ENCODE measurements at regions not wholly inside any gene's neighbourhood (a gene's known extent, or its start where the extent isn't known, plus 50 kb on each side); places are given as distances from the start of the nearest gene placed in this dataset.

GRCh38 chr4:149176039-149176438, 639.6 kb downstream of the IQCM start:
- Histone ChIP-seq H3K27ac (ENCODE audit: low read length in 2 of 2) (no peak overlapping the region), H3K4me2 (replicated peaks; ENCODE audit: low read depth, low read length, poor library complexity, severe bottlenecking) (no peak overlapping the region), H3K79me2 (ENCODE audit: control insufficient read depth, insufficient read depth, low read length) (no peaks in the 10 kb centered on the region), H3K9ac (ENCODE audit: low read length) (no peak overlapping the region), H2AFZ (ENCODE audit: insufficient read depth, low read depth, low read length, poor library complexity, severe bottlenecking) (no peak overlapping the region), H3K4me1 (ENCODE audit: control insufficient read depth in 2 of 2, insufficient read depth in 2 of 2, low read length in 2 of 2) (no peaks in the 10 kb centered on the region), H3K27me3 (replicated peaks in 1 of 4; ENCODE audit: control extremely low read depth in 1 of 4, control insufficient read depth in 3 of 4, insufficient read depth in 4 of 4, low read length in 3 of 4) (no peaks in the 10 kb centered on the region), H3K9me3 (ENCODE audit: control extremely low read depth in 1 of 3, control insufficient read depth in 2 of 3, insufficient read depth in 1 of 3, low read length in 2 of 3) (peaks cover 0 to 5% (median 0%) of the 10 kb centered on the region in 3 donors), H4K20me1 (ENCODE audit: control insufficient read depth, insufficient read depth, low read length, poor library complexity, severe bottlenecking) (no peaks in the 10 kb centered on the region), H3K4me3 (ENCODE audit: control extremely low read depth in 1 of 5, extremely low read depth in 1 of 5, insufficient read depth in 1 of 5, low read depth in 2 of 5, low read length in 4 of 5) (no peak overlapping the region), H3K36me3 (replicated peaks in 1 of 2; ENCODE audit: control extremely low read depth in 1 of 2, control insufficient read depth in 1 of 2, extremely low read depth in 1 of 2, insufficient read depth in 2 of 2, low read length in 1 of 2) (no peaks in the 10 kb centered on the region)
- Mint-ChIP-seq H3K4me3 (no peak overlapping the region), H3K9me3 (ENCODE audit: insufficient read depth) (peaks cover 3% of the 10 kb centered on the region), H3K27me3 (no peaks in the 10 kb centered on the region), H3K27ac (no peak overlapping the region), H3K4me1 (no peaks in the 10 kb centered on the region)
- ATAC-seq (ENCODE audit: low read depth) (no peak), DNase-seq (no peak)
- 61% methylated on average over 3 of the region's 5 CpGs for WGBS (ENCODE audit: insufficient coverage)
- POLR2A ChIA-PET: no interaction called here
- CTCF ChIA-PET: no interaction called here
- TF ChIP-seq CTCF (IDR thresholded peaks at IDR 0.05) (no peak), EZH2 (IDR thresholded peaks at IDR 0.05; ENCODE audit: borderline replicate concordance, insufficient read depth, low read depth, low read length, poor library complexity, severe bottlenecking) (no peak)
- intact Hi-C loops (cut with micrococcal nuclease): no loop called here

GRCh38 chr4:149175549-149175948, 640.1 kb downstream of the IQCM start:
- H3K4me1 Mint-ChIP-seq: no peaks in the 10 kb centered on the region
- no peak overlapping the region for H2AFZ ChIP-seq (ENCODE audit: insufficient read depth, low read depth, low read length, poor library complexity, severe bottlenecking)
- 65% methylated on average over 3 of the region's 5 CpGs for WGBS (ENCODE audit: insufficient coverage)
- H3K9me3 ChIP-seq (ENCODE audit: control extremely low read depth in 1 of 3, control insufficient read depth in 2 of 3, insufficient read depth in 1 of 3, low read length in 2 of 3): peaks cover 0 to 5% (median 0%) of the 10 kb centered on the region in 3 donors
- no peak overlapping the region for H3K4me2 ChIP-seq (replicated peaks; ENCODE audit: low read depth, low read length, poor library complexity, severe bottlenecking)
- no peak overlapping the region for H3K4me3 Mint-ChIP-seq
- no peak for ATAC-seq (ENCODE audit: low read depth)
- DNase-seq: no peak
- H3K4me1 ChIP-seq (ENCODE audit: control insufficient read depth in 2 of 2, insufficient read depth in 2 of 2, low read length in 2 of 2): no peaks in the 10 kb centered on the region
- H3K27me3 ChIP-seq (replicated peaks in 1 of 4; ENCODE audit: control extremely low read depth in 1 of 4, control insufficient read depth in 3 of 4, insufficient read depth in 4 of 4, low read length in 3 of 4): no peaks in the 10 kb centered on the region
- intact Hi-C loops (cut with micrococcal nuclease): no loop called here
- peaks cover 3% of the 10 kb centered on the region for H3K9me3 Mint-ChIP-seq (ENCODE audit: insufficient read depth)
- ChIA-PET CTCF (no interaction called here), POLR2A (no interaction called here)
- H3K36me3 ChIP-seq (replicated peaks in 1 of 2; ENCODE audit: control extremely low read depth in 1 of 2, control insufficient read depth in 1 of 2, extremely low read depth in 1 of 2, insufficient read depth in 2 of 2, low read length in 1 of 2): no peaks in the 10 kb centered on the region
- no peak for TF ChIP-seq CTCF (IDR thresholded peaks at IDR 0.05)
- no peak for TF ChIP-seq EZH2 (IDR thresholded peaks at IDR 0.05; ENCODE audit: borderline replicate concordance, insufficient read depth, low read depth, low read length, poor library complexity, severe bottlenecking)
- H3K4me3 ChIP-seq (ENCODE audit: control extremely low read depth in 1 of 5, extremely low read depth in 1 of 5, insufficient read depth in 1 of 5, low read depth in 2 of 5, low read length in 4 of 5): no peak overlapping the region
- no peak overlapping the region for H3K27ac Mint-ChIP-seq
- no peaks in the 10 kb centered on the region for H4K20me1 ChIP-seq (ENCODE audit: control insufficient read depth, insufficient read depth, low read length, poor library complexity, severe bottlenecking)
- no peak overlapping the region for H3K9ac ChIP-seq (ENCODE audit: low read length)
- H3K27me3 Mint-ChIP-seq: no peaks in the 10 kb centered on the region
- H3K27ac ChIP-seq (ENCODE audit: low read length in 2 of 2): no peak overlapping the region
- no peaks in the 10 kb centered on the region for H3K79me2 ChIP-seq (ENCODE audit: control insufficient read depth, insufficient read depth, low read length)

All from B cell (primary cell).